ENCODE measurements at regions not wholly inside any gene's neighbourhood (a gene's known extent, or its start where the extent isn't known, plus 50 kb on each side); places are given as distances from the start of the nearest gene placed in this dataset.

DNA sequence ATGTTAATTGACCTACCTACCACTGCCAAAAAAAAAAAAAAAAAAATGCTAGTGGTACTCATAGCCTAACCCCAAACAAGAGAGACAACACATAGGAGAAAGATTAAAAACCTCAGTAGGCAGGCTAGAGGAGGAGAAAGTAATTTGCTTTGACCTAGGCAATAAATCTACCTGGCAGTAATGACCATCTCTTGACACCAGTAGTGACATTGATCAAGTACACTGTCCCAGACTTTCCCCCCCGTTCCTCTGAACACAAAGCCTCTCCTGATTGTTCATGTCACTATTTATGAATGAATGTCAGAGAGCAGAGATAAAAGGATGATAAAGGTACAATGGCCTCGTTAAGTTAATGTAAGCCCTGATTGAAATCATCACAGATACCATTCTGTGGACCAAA is 746.8 kb downstream of the CBLN4 start:
- DNase-seq (ENCODE audit: low spot score) = no peak

DNA sequence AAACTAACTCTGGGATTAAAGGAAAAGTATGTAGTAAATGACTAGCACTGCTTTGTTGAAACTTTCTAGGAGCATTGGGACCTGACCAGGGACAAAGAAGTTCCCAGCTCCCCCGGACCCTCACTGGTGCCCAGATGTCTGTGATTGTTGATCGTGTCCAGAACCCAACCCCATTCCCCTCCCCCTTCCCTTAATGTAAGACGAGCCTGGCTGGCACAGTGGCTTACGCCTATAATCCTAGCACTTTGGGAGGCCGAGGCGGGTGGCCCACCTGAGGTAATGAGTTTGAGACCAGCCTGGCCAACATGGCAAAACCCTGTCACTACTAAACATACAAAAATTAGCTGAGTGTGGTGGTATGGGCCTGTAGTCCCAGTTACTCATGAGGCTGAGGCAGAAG is 750.3 kb downstream of the CBLN4 start:
- DNase-seq (ENCODE audit: low spot score) = no peak

DNA sequence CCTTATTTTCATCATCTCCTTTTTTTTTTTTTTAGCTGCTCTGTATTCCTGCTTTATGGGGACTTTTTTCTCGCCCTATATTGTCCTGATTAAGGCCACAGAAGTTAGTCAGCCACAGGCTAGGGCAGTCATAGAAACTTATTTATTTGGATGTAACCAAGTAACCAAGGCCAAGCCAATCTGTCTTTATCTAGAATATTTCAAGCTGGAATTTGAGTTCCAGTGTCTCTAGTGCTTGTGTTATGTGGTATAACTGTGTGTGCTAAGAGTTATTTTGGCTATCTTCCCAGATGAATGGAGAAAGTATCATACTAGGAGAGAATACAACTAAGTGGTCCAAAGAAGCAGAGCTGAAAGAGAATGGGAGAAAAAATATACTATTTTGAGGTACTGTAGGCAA is 751.5 kb downstream of the CBLN4 start:
- no peak for DNase-seq (ENCODE audit: low spot score)

DNA sequence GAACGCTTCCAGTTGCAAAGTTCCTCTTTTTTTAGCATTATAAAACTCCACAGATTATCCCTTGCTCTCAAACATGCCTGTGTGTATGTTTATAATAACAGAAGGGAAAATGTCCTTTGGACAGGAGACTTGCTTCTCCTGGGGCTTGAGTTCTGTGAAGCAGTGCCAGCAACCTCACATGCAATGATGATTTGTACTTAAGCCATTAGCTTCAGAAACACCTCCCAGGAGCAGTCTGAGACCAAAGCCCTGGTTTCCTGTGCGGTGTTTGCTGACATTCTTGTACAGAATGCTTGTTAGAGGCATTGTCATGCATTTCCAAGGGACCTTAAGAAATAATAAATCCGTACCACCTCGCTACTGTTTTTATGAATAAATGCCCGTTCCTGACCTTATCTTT is 752.8 kb downstream of the CBLN4 start:
- DNase-seq (ENCODE audit: low spot score) = no peak

DNA sequence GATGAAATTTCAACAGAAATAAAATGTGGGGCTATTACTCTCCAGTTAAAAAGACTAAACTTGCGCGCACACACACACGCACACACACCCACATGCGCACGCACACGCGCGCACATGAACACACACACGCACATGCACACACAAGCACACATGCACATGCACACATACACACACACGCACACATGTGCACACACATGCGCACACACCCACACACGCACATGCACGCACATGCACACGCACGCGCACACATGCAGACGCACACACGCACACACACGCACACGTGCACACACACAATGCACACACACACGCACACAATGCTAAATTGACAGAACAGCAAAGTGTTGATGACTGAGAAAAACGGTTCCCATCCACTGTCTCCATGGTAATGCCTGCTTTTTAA is 754.1 kb downstream of the CBLN4 start:
- DNase-seq (ENCODE audit: low spot score) = no peak

DNA sequence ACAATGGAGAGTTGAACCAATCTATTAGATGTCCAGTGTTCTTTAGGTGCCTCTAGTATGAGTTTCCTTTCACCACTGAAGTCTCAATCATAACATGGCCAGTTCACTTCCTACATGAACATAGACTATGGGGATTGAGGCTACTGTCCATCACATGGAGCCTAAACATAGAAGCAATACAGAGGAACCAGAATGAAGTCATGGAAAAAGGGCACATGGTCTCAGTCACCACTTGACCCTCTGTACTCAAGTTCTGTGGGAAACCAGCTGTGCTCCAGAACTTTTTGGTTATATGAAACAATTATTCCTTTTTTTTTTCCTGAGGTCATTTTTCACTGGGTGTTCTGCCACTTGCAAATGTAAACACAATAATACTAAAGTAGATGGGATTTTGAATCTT is 762.5 kb downstream of the CBLN4 start:
- DNase-seq (ENCODE audit: low spot score) = no peak

DNA sequence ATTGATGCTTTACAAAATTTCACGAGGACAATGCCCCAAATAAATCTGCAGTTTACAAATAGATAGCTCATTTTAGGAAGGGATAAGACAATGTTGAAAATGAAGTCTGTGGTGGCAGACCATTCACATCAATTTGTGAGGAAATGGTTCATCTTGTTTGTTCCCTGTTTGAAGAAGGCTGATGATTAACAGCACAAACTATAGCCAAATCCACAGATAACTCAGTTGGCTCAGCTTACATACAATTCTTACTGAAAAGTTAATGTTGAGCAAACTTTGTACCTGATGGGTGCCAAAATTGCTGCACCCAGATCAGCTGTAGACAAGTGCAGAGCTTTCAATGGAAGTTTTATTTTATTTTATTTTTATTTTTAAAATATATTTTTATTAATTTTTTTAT is 763.9 kb downstream of the DOK5 start:
- DNase-seq (ENCODE audit: low spot score) = no peak

DNA sequence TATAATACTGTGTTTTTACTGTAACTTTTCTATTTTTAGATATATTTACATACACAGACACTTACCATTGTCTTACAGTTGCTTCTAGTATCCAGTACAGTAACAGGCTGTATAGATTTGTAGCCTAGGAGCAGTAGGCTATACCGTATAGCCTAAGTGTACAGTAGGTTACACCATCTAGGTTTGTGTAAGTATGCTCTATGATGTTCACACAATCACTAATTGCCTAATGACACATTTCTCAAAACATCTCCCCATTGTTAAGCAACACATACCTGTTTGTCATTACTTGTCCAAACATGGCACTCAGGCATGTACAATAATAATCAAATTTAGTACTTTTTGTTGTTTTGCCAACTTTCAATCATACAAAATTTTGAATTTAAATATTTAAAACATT is 757.3 kb downstream of the DOK5 start:
- no peak for DNase-seq (ENCODE audit: low spot score)

DNA sequence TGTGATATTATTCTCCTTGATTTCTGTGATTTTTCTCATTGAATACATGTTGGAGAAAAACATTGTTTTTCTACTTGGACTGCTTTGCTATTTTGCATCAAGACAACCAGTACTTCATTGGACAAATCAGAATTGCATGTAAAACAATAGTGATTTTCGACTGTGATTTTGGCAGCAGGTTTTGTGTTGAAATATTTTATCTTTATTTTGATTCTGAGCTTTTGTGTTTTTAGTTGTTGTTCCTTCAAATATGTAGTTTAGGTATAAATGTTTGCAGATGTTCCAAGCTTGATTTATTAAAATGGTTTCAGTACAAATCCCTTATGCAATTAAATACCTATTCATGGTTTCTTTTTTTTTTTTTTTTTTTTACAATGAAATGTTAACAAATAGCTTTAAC is 754.1 kb downstream of the DOK5 start:
- DNase-seq (ENCODE audit: low spot score) = no peak

DNA sequence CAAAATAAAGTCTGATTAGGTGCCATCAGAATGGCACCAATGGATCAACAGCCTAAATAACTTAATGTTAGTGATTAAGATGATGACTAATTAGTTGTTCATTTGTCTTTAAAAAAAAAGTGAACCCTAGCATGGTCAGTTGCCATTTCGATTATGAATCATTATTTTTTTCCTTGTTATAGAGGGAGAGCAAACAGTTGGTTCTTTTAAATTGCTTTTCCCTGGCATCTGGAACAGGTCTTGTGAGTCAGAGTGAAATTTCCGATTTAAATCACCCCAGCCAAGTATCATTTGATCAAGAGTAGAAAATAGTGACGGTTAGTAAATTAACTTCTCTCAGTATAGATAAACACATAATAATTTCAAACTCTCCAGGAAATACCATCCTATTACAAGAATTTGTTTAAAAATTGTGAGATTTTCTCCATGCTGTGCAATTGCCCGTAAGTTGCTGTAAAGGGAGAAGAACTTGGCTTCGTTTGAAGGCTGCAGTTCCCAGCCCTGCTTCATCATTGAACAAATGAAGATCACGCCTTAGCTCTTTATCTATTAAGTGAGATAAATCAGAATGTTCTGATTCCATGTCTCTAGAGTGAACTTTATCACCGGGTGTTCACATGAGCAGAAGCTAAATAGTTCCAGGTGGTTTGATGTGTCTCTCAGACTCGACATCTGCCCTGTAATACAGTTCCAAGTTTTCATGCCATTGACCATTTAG is 741.3 kb downstream of the DOK5 start:
- DNase-seq (ENCODE audit: low spot score) = peak; percentile 2

DNA sequence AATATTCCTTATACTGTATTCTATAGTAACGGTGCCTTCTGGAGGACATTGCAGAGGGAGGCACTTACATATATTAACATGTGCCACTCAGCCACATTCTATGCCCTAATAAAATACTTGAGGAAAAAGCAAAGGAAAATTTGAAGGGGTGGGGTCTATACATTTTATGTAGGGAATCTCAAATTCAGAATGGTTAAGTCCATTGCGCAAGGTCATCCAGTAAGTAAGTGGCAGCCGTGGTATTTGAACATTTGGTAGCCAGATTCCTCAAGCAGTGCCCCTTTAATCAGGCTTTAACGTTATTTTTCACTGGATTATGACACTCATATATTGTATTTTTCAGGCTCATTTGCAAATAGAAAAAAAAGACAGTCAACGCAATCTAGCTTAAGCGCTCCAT is 738.3 kb downstream of the DOK5 start:
- no peak for DNase-seq (ENCODE audit: low spot score)

DNA sequence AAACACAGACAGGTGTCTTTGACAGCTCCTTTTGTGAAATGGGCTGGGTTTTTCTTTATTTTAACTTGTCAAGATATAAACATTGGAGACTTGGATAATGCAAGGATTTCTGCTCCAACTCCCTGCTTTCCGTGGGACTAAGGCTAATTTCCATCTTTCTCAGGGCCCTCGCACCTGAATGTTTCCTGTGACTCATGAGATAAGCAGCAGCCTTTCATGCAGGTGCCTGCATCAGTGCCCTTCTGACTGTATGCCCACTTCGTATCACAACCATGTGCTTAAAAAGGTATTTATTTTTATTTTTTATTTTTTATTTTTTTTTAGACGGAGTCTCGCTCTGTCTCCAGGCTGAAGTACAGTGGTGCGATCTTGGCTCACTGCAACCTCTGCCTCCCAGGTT is 736.1 kb downstream of the DOK5 start:
- no peak for DNase-seq (ENCODE audit: low spot score)

DNA sequence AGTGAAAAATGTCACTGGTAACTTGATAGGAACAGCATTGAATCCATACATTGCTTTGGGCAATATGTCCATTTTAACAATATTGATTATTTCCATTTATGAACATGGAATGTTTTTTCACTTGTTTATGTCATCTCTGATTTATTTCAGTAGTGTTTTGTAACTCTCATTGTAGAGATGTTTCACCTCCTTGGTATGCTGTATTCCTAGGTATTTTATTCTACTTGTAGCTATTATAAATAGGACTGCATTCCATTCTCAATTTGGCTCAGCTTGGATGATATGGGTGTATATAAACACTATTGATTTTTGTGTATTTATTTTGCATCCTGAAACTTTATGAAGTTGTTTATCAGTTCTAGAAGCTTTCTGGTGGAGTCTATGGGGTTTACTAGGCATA is 730.3 kb downstream of the DOK5 start:
- no peak for DNase-seq (ENCODE audit: low spot score)

DNA sequence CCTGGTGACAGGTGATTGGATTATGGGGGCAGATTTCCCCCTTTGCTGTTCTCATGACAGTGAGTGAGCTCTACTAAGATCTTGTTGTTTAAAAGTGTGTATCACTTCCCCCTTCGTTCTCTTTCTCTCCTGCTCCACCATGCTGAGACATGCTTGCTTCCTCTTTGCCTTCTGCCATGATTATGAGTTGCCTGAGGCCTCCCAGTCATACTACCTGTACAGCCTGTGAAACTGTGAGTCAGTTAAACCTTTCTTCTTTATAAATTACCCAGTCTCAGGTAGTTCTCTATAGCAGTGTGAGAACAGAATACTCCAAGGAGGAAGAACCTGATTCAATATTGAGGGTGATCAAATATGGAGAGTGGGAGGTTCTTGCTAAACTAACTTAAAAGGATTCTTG is 724.9 kb downstream of the DOK5 start:
- DNase-seq (ENCODE audit: low spot score) = no peak

DNA sequence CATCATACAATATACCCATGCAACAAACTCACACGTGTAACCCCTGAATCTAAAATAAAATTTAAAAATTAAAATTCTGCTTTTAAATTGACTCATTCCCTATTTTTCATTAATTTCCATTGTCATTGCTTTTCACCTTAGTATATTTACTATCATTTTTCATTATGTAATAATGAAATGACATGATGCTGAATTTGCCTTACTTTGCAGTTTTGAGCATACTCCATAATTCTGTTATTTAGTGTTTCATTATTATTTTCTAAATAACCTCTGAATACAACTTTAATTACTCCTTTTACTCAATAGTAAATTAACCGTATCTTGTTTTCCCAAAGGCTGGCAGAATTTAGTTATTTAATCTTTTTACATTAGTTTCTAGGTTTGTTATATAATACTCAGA is 719.6 kb downstream of the DOK5 start:
- DNase-seq (ENCODE audit: low spot score) = no peak

DNA sequence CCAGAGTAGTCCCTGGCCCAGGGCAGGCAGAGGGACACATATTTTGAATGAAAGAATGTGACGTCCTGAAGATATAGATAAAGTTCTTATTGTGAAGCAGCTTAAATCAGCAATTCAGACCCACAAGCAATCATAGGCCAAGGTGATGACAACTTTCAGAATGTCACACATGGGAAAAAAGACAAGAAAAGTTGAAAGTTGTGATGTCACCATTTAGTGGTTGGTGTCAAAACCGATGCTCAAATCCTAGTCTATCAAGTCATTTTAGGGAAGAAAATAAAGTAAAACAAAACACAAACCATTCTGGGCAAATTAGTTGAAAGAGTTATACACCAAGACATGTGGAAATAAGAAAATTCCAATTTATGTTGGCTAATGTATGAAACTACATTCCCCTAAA is 710.8 kb downstream of the DOK5 start:
- no peak for DNase-seq (ENCODE audit: low spot score)

DNA sequence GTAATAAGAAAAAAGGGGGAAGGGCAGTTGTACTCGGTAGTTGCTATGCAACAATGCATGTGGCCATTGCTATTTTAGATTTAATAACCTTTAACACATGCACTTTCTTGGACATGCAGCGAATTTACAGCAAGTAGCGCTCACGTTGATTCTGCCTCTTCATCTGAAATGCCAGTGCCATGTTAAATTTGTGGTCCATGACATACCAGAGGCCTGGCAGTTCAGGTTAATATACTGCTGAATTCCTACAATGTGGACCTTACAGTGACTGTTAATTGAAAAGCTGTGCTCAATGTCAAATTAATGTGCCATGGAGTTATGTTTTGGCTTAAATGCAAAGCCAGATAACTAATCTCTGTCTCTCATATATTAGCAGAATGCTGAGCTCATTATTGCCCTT is 699.7 kb downstream of the DOK5 start:
- DNase-seq (ENCODE audit: low spot score) = no peak

DNA sequence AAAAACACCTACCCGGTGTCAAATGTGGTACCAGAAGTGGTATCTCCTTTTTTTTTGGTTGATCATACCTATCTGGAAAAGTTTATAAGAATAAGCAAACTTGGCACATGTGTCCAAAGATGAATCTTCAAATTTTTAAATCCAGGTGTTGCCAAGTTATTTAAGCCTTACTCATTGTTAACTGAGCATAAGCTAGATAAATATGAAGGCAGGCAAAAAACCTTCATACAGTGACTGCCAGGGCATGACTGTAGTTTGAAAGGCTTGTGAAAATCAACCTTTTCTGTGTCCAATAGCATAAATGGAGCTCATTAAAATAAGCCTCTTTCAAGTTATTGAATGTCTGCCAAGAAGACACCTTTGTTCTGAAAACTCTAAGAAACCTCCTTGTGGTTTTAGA is 699.2 kb downstream of the DOK5 start:
- DNase-seq (ENCODE audit: low spot score) = no peak

DNA sequence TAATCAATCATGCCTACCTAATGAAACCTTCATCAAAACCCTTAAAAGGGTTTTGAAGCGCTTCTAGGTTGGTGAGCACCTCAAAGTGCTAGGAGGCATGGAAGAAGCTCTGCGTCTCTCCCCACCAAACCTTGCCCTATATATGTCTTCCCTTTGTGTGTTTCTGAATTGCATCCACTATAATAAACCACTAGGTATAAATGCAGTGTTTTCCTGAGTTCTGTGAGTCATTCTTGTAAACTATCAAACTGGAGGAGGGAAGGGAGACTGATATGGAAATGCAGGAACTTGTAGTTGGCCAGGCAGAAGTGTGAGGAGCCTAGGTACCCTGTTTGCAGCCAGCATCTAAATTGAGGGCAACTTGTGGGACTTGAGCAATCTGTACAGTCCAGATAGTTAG is 698.8 kb downstream of the DOK5 start:
- no peak for DNase-seq (ENCODE audit: low spot score)

DNA sequence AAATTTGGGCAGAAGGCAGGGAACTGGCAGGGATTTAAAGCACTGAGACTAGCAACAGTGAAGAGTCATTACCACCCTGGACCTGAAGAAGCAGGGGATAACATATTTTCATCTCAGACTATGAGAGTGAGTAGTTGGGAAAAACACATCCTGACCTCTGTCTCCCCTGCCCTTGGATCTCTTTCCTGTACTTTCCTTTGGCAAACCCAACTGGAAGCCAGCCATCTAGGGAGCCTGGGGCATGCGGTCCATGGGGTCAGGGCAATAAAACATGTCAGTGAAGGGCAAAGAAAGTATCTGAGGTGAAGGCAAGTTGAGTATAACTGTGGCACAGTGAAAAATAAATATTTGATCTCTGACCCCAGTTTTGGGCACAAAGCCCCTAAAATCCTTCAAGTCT is 698.2 kb downstream of the DOK5 start:
- DNase-seq (ENCODE audit: low spot score) = no peak

DNA sequence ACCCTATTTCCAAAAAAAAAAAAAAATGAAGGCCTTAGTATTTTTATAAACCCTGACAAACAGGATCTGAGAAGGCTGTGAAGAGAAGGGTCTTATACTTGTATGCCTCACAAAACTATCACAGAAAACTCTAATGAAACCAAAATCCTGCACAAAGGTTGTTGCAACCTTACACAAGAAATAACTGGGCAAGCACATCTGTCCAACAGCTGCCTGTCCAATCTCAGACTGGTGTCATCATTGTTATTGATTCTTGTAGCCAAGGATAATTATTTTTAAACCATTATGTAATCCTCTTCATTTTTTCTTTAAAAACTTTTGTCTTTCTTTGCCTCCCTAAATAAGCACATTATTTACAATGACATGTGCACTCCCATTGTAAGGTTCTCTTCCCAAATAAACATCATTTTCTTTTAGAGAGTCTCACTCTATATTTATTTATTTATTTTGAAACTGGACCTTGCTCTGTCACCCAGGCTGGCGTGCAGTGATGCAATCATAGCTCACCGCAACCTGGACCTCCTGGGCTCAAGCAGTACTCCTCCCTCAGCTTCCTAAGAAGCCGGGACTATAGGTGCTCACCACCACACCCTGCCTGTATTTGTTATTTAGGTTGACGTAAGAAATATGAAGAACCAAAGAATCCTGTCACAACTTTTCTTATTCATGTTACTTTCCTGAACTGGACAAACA is 697.1 kb downstream of the DOK5 start:
- no peak for DNase-seq (ENCODE audit: low spot score)

DNA sequence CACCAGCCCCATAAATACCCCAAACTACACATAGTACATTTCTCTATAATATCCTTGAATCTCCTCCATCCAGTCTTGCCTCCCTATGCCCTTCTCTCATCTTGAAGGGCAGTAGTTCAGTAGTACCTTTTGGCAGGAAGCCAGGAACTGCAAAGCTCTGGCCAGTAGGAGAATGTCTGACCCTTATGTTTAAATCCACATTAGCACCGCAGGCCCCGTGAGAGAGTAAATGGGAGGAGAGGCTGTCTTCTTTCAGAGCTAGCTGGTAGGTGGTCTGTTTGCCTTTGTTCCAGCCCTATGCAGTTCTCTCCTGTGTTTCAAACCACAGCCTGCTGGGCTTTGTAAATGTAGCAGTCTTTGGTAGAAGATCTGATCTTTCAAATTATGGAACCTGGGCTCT is 690.7 kb downstream of the DOK5 start:
- no peak for DNase-seq (ENCODE audit: low spot score)

DNA sequence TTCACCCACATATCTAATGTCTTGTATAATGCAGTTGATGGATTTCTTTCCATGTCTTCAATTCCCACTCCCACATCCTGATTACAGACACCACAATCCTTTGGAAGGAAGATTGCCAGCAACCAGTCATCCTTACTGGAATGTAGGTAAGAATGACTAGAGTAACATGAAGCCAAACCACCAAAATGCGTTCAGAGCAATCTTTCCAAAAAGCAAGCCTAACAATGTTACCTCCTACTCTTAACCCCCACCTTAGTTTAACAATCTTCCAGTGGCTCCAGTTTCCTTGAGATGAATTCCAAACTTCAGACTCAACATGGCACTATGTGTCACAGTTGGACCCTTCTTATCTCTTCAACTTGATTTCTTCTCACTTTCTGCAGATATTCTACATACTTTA is 685.6 kb downstream of the DOK5 start:
- DNase-seq (ENCODE audit: low spot score) = no peak

DNA sequence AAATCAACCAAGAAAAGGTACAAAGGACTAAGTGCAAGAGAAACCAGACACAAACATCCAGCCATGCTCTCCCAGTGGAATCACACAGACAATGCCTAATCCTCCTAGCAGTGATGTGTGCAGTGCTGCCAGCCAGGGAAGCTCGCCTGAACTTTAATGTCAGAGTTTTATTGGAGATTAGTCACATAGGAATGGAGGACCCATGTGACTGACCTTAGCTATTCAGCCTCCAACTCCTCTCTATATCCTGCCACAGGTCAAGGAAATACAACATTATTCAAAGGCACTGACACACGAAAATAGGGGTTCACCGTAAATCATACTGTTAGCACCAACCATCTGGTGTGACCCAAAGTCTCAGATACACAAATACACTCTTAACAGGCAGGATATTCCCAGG is 684.6 kb downstream of the DOK5 start:
- DNase-seq (ENCODE audit: low spot score) = no peak
